Ectodermal cell (in vitro differentiated cells): ENCODE measurements at regions not wholly inside any gene's neighbourhood (a gene's known extent, or its start where the extent isn't known, plus 50 kb on each side); places are given as distances from the start of the nearest gene placed in this dataset.

Source experiments
- H3K27ac ChIP-seq: 2 replicates; pipeline ENCODE4 v1.7.0; 2013; ENCODE audit warnings: mild to moderate bottlenecking, low read depth, low read length; ENCODE audit not compliant: insufficient read depth, poor library complexity, severe bottlenecking
- H3K27me3 ChIP-seq: 2 replicates; pipeline ENCODE4 v1.7.0; 2013; ENCODE audit warnings: mild to moderate bottlenecking, low read length; ENCODE audit not compliant: insufficient read depth, control insufficient read depth, poor library complexity, severe bottlenecking
- H3K36me3 ChIP-seq: one replicate; pipeline ENCODE4 v1.7.0; 2013; ENCODE audit warnings: low read length; ENCODE audit not compliant: control insufficient read depth, insufficient read depth
- H3K4me1 ChIP-seq: one replicate; pipeline ENCODE4 v1.7.0; 2013; ENCODE audit warnings: low read length; ENCODE audit not compliant: control insufficient read depth, insufficient read depth
- H3K4me3 ChIP-seq: 2 replicates; pipeline ENCODE4 v1.7.0; 2013; ENCODE audit warnings: low read depth, low read length, control low read depth; ENCODE audit not compliant: insufficient read depth
- H3K9me3 ChIP-seq: 2 replicates; pipeline ENCODE4 v1.7.0; 2013; ENCODE audit warnings: mild to moderate bottlenecking, low read length, moderate library complexity; ENCODE audit not compliant: control insufficient read depth
- WGBS, 2 experiments: methylation state at CpG; one replicate each; pipeline ENCODE4 v1.1.7; 2013; ENCODE audit warnings: missing lambda C conversion rate in 2 of 2; 5-methylcytosine and 5-hydroxymethylcytosine counted together

DNA sequence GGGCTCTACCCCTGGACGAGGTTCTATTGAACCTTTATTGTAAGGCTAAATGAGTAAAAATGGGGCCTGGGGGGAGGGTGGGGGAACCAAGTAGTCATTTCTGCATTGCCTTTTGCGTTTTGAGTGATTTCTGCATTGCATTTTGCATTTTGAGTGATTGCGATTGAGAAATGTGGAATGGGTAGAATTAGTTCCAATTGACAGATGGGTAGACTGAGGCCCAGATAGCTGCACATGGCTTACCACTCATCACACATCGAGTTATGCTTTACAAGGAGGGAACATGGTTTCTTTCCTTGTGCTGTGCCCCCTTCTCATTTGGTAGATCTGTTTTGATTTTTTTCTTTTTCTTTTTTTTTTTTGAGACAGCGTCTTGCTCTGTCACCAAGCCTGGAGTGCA, 858.7 kb downstream of the TYW1 start:
- Histone ChIP-seq H3K36me3 (no peaks in the 10 kb centered on the region), H3K9me3 (no peaks in the 10 kb centered on the region), H3K27me3 (no peaks in the 10 kb centered on the region), H3K4me3 (no peak overlapping the region), H3K4me1 (no peaks in the 10 kb centered on the region), H3K27ac (no peak overlapping the region)
- WGBS, 2 experiments: 75 to 76% methylated on average over 5 of the region's 5 CpGs

DNA sequence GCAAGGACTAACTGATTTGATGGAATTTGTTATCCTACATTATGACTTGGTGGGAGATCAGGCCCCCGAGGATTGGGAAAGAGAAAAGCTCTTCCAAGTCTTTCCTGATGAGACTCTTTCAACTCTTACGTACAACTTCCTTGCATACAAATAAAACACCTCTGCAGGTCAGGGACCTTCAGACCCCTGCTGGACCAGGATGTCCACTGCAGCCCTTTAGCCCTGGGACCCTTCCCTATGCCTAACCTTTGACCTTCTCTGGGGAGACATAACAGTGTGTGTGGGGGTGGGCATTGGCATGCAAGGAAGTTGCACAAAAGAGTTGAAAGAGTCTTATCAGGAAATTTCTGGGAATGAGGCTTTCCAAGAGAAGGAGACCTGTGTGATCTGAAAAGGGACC, 859.4 kb downstream of the TYW1 start:
- H3K4me1 ChIP-seq: no peaks in the 10 kb centered on the region
- no peak overlapping the region for H3K27ac ChIP-seq
- no peaks in the 10 kb centered on the region for H3K9me3 ChIP-seq
- no peaks in the 10 kb centered on the region for H3K27me3 ChIP-seq
- no peaks in the 10 kb centered on the region for H3K36me3 ChIP-seq
- WGBS, 2 experiments: 81 to 91% methylated on average over 2 of the region's 2 CpGs
- no peak overlapping the region for H3K4me3 ChIP-seq

DNA sequence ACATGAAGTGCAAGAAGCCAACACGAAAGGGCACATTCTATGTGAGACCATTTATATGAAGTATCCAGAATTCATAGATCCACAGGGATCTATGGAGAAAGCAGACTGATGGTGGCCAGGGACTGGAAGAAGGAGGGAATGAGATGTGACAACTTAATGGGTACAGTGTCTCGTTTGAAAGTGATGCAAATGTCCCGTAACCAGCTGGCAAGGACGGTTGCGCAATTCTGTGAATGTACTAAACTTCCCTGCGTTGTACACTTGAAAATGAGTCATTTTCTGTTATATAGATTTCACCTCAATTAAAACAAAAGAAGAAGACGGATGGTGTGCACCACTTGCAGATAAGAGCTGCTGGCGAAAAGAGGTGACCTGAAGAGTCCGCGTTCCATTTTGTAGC, 861.1 kb downstream of the TYW1 start:
- H3K9me3 ChIP-seq: no peaks in the 10 kb centered on the region
- H3K4me3 ChIP-seq: no peak overlapping the region
- WGBS, 2 experiments: 91 to 92% methylated on average over 10 of the region's 10 CpGs
- H3K27ac ChIP-seq: no peak overlapping the region
- no peaks in the 10 kb centered on the region for H3K27me3 ChIP-seq
- H3K4me1 ChIP-seq: no peaks in the 10 kb centered on the region
- no peaks in the 10 kb centered on the region for H3K36me3 ChIP-seq

DNA sequence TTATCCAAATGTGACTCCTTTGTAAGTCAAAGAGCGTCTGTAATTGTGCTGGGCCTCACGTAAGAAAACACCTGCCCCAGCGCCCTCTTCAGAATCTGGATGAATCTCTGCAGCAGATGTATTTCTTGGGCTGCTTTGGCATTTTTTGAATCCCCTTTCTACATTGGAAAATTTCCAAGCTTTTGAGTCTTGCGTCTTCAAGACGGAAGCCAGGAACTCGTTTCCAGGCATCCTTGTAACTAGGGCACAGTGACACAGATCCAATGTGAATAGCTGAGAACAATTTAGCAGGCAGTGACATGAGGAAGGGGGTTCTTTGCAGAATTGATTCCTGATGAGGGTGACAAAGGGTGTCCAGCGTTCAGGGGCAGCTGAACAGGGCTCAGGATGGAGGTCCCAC, 862.3 kb downstream of the TYW1 start:
- H3K27ac ChIP-seq: no peak overlapping the region
- H3K27me3 ChIP-seq: no peaks in the 10 kb centered on the region
- no peak overlapping the region for H3K4me3 ChIP-seq
- WGBS, 2 experiments: 94% methylated on average over 7 of the region's 7 CpGs
- H3K4me1 ChIP-seq: no peaks in the 10 kb centered on the region
- no peaks in the 10 kb centered on the region for H3K9me3 ChIP-seq
- H3K36me3 ChIP-seq: no peaks in the 10 kb centered on the region

DNA sequence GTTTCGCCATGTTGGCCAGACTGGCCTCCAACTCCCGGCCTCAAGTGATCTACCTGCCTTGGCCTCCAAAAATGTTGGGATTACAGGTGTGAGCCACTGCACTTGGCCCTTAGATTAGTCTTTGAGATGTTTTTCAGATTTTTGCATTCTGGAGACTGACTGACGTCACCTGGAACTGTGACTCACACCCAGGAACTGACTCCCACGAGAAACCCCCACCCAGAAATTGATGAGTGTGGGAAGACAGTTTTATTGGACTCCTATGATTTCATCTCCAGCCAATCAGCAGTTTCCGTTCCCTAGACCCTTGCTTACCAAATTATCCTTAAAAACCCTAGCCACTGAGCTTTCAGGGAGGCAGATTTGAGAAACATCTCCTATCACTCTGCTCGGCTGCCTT, 867.3 kb downstream of the TYW1 start:
- Histone ChIP-seq H3K4me1 (no peaks in the 10 kb centered on the region), H3K27ac (no peak overlapping the region), H3K27me3 (no peaks in the 10 kb centered on the region), H3K36me3 (no peaks in the 10 kb centered on the region), H3K9me3 (no peaks in the 10 kb centered on the region), H3K4me3 (no peak overlapping the region)
- 93 to 96% methylated on average over 6 of the region's 6 CpGs for WGBS, 2 experiments

DNA sequence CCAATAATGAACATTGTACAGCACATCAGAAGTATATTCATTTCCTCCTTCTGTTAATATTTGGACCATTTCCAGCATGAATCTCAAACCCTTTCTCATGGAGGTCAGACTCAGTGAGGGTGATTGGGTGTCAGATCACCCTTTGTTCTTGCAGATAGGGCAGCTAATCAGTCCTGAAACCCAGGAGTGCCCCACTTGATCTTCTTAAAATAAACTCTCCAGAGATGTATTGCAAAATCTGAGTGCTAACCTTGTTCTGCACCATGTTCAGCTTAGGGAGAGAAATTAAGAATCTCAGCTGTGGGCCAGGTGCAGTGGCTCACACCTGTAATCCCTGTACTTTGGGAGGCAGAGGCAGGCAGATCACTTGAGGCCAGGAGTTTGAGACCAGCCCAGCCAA, 869.4 kb downstream of the TYW1 start:
- no peaks in the 10 kb centered on the region for H3K4me1 ChIP-seq
- no peaks in the 10 kb centered on the region for H3K36me3 ChIP-seq
- no peaks in the 10 kb centered on the region for H3K9me3 ChIP-seq
- no peak overlapping the region for H3K27ac ChIP-seq
- no peaks in the 10 kb centered on the region for H3K27me3 ChIP-seq
- H3K4me3 ChIP-seq: no peak overlapping the region

DNA sequence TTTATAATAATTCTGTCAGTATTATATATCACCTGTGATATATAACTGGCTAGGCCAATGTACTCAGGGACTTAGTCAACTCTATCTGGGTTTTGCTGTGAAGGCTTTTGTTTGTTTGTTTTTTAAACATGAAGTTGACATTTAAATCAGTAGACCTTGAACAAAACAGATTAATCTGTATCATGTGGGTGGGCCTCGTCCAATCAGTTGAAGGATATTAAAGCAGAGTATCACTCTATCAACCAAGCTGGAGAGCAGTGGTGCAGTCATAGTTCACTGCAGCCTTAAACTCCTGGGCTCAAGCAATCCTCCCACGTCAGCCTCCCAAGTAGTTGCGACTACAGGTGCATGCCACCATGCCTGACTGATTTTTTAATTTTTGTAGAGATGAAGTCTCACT, 870.2 kb downstream of the TYW1 start:
- Histone ChIP-seq H3K36me3 (no peaks in the 10 kb centered on the region), H3K4me1 (no peaks in the 10 kb centered on the region), H3K4me3 (no peak overlapping the region), H3K27ac (no peak overlapping the region), H3K9me3 (no peaks in the 10 kb centered on the region), H3K27me3 (no peaks in the 10 kb centered on the region)
- 92 to 98% methylated on average over 3 of the region's 3 CpGs for WGBS, 2 experiments

DNA sequence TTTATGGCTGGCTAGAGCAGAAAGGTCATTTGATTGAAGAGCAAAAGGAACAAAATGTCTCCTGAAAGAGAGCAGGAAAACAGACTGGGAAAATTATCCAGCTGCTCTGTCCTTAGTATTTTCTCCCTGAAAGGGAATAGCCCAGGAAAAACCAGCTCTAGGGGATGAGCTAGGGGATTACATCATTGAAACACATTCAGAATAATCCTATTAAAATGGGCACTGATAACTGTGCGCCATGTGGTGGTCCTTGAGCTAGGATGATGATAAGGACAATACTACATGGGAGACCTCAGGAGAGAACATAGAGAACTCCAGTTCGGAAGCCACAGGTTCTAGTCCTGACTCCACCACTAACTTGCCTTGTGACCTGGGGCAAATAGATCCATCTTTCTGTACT, 873.8 kb downstream of the TYW1 start:
- no peak overlapping the region for H3K27ac ChIP-seq
- H3K9me3 ChIP-seq: no peaks in the 10 kb centered on the region
- 96 to 100% methylated on average over 2 of the region's 2 CpGs for WGBS, 2 experiments
- H3K4me3 ChIP-seq: no peak overlapping the region
- H3K36me3 ChIP-seq: no peaks in the 10 kb centered on the region
- no peaks in the 10 kb centered on the region for H3K4me1 ChIP-seq
- no peaks in the 10 kb centered on the region for H3K27me3 ChIP-seq

DNA sequence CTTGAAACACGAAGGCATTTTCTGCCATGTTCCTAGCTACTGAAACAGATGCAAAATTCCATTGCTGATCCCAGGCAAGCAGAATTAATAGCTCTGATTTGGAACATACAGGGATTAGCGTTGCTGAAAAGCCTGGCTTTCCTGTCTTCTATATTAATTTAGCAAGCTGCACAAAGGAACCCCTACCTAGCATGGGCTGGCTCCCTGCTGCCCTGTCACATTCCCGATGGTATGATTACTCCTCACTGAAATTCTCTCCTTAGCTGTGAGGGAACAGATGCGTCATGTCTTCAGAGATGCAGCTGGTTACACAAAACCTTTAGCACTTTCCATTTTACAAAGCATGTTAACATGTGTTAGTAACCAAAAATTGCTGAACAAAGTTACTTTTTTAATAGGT, 878.9 kb downstream of the TYW1 start:
- no peak overlapping the region for H3K4me3 ChIP-seq

DNA sequence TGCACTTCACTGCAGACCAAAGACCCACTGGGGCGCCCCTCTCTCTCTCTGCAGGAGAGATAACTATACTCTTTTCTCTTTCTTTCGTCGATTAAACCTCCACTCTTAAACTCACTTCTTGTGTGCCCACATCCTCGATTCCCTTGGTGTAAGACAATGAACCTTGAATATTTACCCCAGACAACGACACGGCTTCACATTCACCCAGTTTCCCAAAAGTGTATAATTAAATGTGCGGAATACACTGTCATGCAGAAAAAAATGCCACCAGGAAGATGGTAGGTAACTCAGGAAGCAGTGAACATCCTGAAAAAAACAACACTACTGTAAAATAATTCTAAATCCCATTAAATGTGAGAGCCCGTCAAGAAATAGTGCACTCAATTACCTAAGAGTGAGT, 882.2 kb downstream of the TYW1 start:
- WGBS, 2 experiments: 94 to 95% methylated on average over 7 to 8 of the region's 8 CpGs
- Histone ChIP-seq H3K36me3 (no peaks in the 10 kb centered on the region), H3K4me1 (no peaks in the 10 kb centered on the region), H3K27ac (no peak overlapping the region), H3K27me3 (no peaks in the 10 kb centered on the region), H3K9me3 (no peaks in the 10 kb centered on the region), H3K4me3 (no peak overlapping the region)

More for the DNA sequence above, 878.9 kb downstream of the TYW1 start:
- Histone ChIP-seq H3K27ac (no peak overlapping the region), H3K9me3 (no peaks in the 10 kb centered on the region), H3K4me1 (no peaks in the 10 kb centered on the region), H3K27me3 (no peaks in the 10 kb centered on the region), H3K36me3 (no peaks in the 10 kb centered on the region)
- 70 to 78% methylated on average over 4 of the region's 4 CpGs for WGBS, 2 experiments

DNA sequence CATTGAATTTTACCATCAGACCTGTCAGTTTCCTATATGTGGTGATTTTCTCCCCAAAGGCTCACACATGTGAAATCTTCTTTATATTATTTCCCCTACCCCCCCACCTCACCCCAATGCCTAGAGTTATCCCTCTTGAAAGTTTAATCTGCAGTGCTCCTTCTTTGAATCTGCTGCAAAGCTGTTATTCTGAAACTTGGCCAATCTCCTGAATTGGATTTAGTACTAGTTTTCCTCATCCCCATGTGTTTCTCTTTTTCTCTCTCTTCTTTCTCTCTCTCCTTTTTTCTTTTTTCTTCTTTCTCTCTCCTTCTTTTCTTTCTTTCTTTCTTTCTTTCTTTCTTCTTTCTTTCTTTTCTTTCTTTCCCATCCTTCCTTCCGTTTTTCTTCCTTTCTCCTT, 886.2 kb downstream of the TYW1 start:
- Histone ChIP-seq H3K9me3 (no peaks in the 10 kb centered on the region), H3K36me3 (no peaks in the 10 kb centered on the region), H3K4me1 (no peaks in the 10 kb centered on the region), H3K27ac (no peak overlapping the region), H3K4me3 (no peak overlapping the region), H3K27me3 (no peaks in the 10 kb centered on the region)
- 37 to 49% methylated on average over 1 of the region's 1 CpG for WGBS, 2 experiments
